ENCODE measurements at regions not wholly inside any gene's neighbourhood (a gene's known extent, or its start where the extent isn't known, plus 50 kb on each side); places are given as distances from the start of the nearest gene placed in this dataset.
A peak's percentile ranks its signal among the peaks of the same experiment; 100 is the strongest.

- H3K4me2 ChIP-seq (ENCODE audit: low read length), result no peak overlapping the region
- no peaks in the 10 kb centered on the region for H3F3A ChIP-seq (ENCODE audit: insufficient read depth, low read length, poor library complexity, severe bottlenecking)
- H3K27me3 ChIP-seq (ENCODE audit: insufficient read depth, low read depth, low read length), result no peaks in the 10 kb centered on the region
- no peak overlapping the region for H3K27ac ChIP-seq (ENCODE audit: low read length)
- H4K20me1 ChIP-seq (ENCODE audit: insufficient read depth), result no peaks in the 10 kb centered on the region
- no peaks in the 10 kb centered on the region for H3K9me3 ChIP-seq (ENCODE audit: low read length)
- no peaks in the 10 kb centered on the region for H3K36me3 ChIP-seq (ENCODE audit: insufficient read depth, low read length)
- no peaks in the 10 kb centered on the region for H3K9me2 ChIP-seq (ENCODE audit: insufficient read depth, low read length)
- H3K79me2 ChIP-seq (replicated peaks; ENCODE audit: insufficient read depth, low read length), result no peaks in the 10 kb centered on the region
- no peak overlapping the region for H2AFZ ChIP-seq (ENCODE audit: low read depth, low read length)
- H3K4me3 ChIP-seq (ENCODE audit: low read length), result no peak overlapping the region
- no peak overlapping the region for H3K9ac ChIP-seq (ENCODE audit: low read length)
- TF ChIP-seq TAF1 (IDR thresholded peaks at IDR 0.05; ENCODE audit: low read depth), result no peak
- no peak for TF ChIP-seq POLR2AphosphoS5 (IDR thresholded peaks at IDR 0.05)
- no peak for TF ChIP-seq SMC3 (conservative IDR thresholded peaks at IDR 0.05; ENCODE audit: poor library complexity)
- no peak for TF ChIP-seq EZH2 (IDR thresholded peaks at IDR 0.05; ENCODE audit: borderline replicate concordance, insufficient read depth, low read length, poor library complexity, severe bottlenecking)
- no peak for TF ChIP-seq EP300 (conservative IDR thresholded peaks at IDR 0.05; ENCODE audit: poor library complexity, severe bottlenecking)
- TF ChIP-seq MXI1 (conservative IDR thresholded peaks at IDR 0.05; ENCODE audit: poor library complexity, severe bottlenecking), result no peak
- TF ChIP-seq REST (IDR thresholded peaks at IDR 0.05; ENCODE audit: borderline replicate concordance), result peak; percentile 25
- no peak for TF ChIP-seq RAD21 (conservative IDR thresholded peaks at IDR 0.05)
These were observed 185.1 kb upstream of the ELAVL2 start for GRCh38 chr9:24011009-24011717.

GRCh38 chr9:24009322-24009721 is 183.3 kb upstream of the ELAVL2 start:
- TF ChIP-seq EP300 (conservative IDR thresholded peaks at IDR 0.05; ENCODE audit: poor library complexity, severe bottlenecking) (no peak), REST (IDR thresholded peaks at IDR 0.05; ENCODE audit: borderline replicate concordance) (no peak), CTCF (IDR thresholded peaks at IDR 0.05; ENCODE audit: poor library complexity, severe bottlenecking) (no peak), TAF1 (IDR thresholded peaks at IDR 0.05; ENCODE audit: low read depth) (no peak), SMC3 (conservative IDR thresholded peaks at IDR 0.05; ENCODE audit: poor library complexity) (no peak), POLR2AphosphoS5 (IDR thresholded peaks at IDR 0.05) (no peak), RAD21 (conservative IDR thresholded peaks at IDR 0.05) (no peak), EZH2 (IDR thresholded peaks at IDR 0.05; ENCODE audit: borderline replicate concordance, insufficient read depth, low read length, poor library complexity, severe bottlenecking) (no peak), MXI1 (conservative IDR thresholded peaks at IDR 0.05; ENCODE audit: poor library complexity, severe bottlenecking) (no peak)
- H3K9me2 ChIP-seq (ENCODE audit: insufficient read depth, low read length), result no peaks in the 10 kb centered on the region
- H3K9ac ChIP-seq (ENCODE audit: low read length), result no peak overlapping the region
- H3K36me3 ChIP-seq (ENCODE audit: insufficient read depth, low read length), result no peaks in the 10 kb centered on the region
- no peak overlapping the region for H2AFZ ChIP-seq (ENCODE audit: low read depth, low read length)
- H3K9me3 ChIP-seq (ENCODE audit: low read length), result no peaks in the 10 kb centered on the region
- H3F3A ChIP-seq (ENCODE audit: insufficient read depth, low read length, poor library complexity, severe bottlenecking), result no peaks in the 10 kb centered on the region
- no peak overlapping the region for H3K4me3 ChIP-seq (ENCODE audit: low read length)
- H4K20me1 ChIP-seq (ENCODE audit: insufficient read depth), result no peaks in the 10 kb centered on the region
- no peak overlapping the region for H3K4me2 ChIP-seq (ENCODE audit: low read length)
- no peaks in the 10 kb centered on the region for H3K27me3 ChIP-seq (ENCODE audit: insufficient read depth, low read depth, low read length)
- no peak overlapping the region for H3K27ac ChIP-seq (ENCODE audit: low read length)
- H3K79me2 ChIP-seq (replicated peaks; ENCODE audit: insufficient read depth, low read length), result no peaks in the 10 kb centered on the region
